NOMO-1 treated with dmso at 0.1 percent for 144 hours (cell line): ENCODE measurements at regions not wholly inside any gene's neighbourhood (a gene's known extent, or its start where the extent isn't known, plus 50 kb on each side); places are given as distances from the start of the nearest gene placed in this dataset.

Source experiments
- DNase-seq: peaks from one replicate; lab custom pipeline; 2025; ENCODE audit not compliant: unreplicated experiment; lab: John Stamatoyannopoulos, UW

DNA sequence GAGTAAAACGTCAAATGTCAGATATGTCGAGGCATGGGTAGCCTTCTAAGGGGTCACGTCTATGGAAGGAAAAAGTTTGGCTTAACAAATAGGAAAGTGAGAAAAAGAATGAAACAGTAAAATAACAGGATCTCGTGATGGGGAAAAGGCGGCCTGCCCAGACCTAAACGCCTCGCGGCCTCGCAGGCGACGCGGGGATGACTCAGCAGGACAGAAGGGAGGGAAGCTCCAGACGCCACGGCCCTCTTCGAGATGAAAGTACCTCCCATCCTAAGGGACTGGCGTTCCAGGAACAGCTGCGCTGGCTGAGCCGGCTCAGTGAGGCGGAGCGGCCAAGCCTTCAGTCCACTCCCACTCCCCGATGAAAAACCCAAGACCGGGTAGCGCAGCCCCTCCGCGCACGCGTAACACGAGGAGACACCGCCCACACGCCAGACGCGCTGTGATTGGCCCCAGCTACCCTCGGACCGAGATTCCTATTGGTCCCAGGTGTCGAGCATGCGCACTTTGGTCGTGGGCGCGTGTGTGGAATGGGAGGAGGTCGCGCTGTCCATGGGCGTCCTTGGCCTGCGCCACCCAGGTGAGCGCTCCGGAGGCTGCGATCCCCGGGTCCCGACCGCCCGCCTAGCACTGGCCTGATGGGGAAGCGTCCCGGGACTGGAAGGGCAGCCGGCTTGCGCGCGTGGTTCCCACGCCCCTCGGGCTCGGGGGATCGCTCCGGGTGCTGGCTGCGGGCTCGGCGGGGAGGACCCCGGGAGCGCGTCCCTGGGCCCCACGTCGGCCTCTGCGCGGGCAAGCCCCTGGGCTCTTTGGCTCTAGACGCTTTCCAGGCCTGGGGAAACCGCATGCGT is 588.5 kb downstream of the MTRR start:
- DNase-seq = no peak

DNA sequence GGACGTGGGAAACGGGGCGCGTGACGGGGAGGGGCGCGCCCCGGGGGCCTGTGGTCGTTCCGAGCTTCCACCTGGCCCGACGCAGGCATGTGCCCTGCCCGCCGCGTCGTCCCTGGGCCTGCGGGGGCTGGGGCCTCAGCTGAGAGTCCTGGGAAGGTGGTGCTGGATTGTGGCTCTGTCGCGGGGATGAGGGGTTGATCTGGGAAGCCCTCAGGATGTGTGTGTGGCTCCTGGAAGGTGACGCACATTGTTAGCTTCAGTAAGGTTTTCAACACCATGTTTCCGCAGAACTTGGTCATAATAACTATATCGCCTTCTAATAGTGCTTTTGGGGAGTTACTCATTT is 589.1 kb downstream of the MTRR start:
- DNase-seq = no peak

DNA sequence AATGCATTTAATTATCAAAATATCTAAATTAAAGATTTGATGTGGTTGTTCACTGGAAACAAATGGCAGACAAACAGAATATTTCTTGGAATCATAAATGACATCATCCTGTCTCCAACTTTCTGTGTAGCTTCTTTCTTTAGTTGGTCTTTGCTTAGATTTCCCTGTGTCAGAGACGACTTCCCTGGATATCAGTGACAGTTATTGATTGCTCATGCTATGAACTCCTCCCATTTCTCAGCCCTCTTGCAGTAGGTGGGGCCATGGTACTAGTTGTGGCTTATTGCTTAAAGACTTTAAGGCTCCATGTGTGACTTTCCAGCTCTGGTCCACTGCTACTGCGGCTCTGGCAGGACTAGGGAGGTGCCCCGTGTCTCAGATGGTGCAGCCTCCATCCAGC is 592.6 kb downstream of the MTRR start:
- DNase-seq = no peak

DNA sequence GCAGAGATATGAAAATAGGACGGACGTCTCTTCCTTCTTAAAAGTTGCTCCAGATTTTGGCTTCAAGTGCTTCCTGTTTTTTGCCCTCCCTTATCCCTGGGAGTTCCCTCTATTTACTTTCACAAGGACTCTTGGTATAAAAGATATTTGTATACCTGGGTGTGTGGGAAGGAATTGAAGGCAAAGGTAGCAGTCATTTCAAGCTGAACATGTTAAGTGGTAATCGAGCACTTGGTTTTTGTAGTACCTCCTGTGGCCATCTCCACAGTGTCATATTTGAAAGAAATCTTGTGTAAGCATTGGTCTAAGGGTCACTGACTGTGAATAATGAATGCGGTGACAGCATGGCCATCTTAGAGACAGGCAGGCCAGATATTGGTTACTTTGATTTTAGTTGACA is 593.6 kb downstream of the MTRR start:
- DNase-seq = no peak

DNA sequence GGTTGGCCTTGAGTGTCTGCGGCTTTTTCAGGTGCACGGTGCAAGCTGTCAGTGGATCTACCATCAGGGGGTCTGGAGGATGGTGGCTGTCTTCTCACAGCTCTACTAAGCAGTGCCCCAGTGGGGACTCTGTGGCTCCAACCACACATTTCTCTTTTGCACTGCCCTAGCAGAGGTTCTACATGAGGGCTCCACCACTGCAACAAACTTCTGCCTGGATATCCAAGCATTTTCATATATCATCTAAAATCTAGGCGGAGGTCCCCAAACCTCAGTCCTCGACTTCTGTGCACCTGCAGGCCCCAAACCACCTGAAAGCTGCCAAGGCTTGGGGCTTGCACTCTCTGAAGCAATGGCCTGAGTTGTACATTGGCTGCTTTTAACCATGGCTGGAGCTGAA is 601.5 kb downstream of the MTRR start:
- DNase-seq = no peak

DNA sequence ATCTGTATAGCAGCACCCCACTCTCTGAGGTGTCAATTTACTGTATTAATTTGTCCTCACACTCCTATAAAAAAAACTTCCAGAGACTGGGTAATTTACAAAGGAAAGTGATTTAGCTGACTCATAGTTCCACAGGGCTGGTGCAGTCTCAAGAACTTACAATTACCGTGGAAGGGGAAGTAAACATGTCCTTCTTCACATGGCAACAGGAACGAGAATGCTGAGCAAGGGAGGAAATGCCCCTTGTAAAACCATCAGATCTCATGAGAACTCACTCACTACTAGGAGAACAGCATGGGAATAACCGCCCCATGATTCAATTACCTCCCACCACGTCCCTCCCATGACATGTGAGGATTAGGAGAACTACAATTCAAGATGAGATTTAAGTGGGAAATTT is 602.6 kb downstream of the MTRR start:
- DNase-seq = no peak

DNA sequence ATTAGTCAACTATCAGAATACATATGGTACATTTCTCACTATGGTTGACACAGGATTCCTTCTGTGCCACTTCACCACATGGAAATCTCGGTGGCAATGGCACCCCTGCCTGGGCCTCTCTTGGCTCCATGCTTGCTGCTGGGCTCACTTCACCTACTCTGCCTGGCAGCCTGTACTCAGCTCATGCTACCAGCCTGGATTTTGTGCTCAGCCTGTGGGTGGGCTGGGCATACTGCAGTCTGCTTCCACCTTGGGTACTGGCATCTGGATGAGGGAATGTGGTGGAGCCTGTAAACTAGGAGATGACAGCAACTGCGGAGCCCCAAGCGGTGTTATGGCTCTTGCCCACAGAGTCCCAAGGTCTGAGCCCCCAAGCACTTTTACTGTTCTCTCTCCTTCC is 604.1 kb downstream of the MTRR start:
- no peak for DNase-seq

DNA sequence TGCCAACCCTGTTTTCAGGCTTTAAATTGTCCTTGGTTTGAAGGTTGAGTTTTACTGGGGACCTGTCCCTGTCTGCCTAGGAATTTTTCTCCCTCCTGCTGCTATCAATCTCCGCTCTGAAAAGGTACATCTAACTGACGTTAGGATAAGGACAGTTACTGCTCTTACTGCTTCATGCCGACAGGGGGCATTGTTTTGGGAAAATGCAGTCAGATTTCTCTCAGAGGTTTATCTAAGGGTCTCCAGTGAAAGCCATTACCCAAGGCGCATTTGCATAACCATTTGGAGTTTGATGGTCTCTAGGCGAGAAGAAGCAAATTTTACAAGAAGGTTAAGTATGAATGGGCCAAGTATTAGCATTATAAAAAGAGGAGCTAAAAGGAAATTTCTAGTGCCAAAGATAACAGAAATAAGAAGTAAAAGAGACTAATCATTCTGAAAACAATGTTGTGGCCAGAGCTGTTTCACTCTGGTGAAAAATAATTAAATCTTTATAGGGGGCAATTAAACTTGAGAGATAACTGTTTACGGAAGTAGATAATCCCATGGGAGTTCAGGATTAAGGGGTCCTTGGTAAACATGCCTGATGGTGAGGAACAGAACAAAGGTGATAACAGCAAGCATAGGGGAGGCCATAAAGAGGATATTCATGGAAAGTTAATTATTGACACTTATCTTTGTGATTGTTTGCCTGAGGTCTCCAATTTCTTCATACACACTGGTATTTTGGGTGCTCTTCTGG is 605.0 kb downstream of the MTRR start:
- no peak for DNase-seq

DNA sequence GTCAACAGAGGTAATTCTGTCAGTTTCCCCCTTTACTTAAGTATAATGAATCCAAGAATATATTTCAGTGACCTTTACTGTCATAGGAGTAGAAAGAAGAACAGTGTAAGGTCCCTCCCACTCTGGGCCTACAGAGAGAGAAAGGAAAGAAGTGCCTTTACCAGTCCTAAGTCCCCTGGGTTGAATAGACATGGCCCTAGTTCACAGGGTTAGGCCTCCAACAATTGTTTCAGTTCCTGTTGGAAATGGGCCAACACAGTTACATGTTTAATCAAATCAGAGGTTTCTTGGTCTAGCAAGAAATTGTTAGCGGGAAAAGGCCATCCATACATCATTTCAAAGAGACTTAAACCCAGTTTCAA is 605.6 kb downstream of the MTRR start:
- no peak for DNase-seq

DNA sequence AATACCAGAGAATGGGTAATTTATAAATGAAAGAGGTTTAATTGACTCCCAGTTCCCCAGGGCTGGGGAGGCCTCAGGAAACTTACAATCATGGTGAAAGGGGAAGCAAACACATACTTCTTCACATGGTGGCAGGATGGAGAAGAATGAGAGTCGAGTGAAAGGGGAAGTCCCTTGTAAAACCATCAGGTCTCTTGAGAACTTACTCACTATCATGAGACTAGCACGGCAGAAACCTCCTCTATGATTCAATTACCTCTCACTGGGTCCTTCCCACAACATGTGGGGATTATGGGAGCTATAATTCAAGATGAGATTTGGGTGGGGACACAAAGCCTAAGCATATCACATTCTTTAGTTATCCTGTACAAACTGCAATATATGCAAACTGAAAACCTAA is 609.4 kb downstream of the MTRR start:
- no peak for DNase-seq

DNA sequence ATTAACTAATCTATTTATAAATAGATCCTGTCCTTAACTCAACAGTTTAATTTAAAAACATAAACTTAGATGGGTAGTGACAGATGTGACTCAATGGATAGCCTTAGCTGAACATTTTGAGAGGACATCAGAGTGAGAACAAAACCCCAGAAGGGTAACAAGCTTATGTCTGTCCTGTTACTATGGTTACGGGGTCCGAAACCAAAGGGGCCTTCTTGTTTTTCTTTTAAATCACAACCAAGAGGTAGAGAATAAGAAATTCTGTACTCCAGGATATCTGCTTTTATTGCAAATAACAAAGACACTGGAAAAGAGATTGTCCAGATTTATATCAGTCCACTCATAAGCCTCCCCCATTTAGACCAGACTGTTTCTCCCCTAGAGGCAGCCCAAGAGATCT is 612.1 kb downstream of the MTRR start:
- no peak for DNase-seq

DNA sequence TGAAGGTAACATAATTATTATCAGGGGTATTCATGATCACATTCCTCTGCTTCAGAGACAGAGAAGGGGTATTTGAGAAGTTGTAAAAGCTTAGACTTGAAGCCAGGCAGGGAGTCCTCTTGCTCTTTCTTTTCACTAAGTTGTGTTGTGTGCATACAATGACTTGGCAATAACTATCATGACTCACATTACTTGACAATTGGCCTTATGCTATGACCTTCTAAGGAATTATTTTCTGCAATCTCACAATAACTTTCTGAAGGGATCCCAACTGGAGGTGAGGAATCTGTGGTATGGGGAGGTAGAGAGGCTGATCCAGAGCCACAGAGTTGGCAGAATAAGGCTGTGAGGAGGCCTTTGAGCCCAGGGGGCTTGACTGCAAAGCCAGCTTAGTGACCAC is 622.3 kb downstream of the MTRR start:
- DNase-seq = no peak

DNA sequence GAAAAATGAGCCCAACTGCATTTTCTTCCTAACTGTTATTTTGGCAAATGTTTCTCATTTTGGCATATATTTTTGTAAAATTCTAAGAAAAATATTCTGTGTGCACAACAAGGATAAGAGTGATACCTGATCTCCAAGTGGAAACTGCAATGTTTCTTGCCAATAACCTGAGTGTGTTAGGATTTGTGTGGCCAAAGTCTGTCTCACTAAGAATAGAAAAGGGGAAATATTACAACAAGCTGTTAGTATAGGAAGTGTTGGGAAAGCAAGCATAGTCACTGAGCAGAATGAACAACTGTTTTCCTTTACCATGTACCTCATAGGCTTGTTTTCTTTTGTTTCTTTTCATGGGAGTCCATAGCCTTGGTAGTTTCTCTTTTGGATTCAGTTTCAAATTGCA is 624.2 kb downstream of the MTRR start:
- DNase-seq = no peak

DNA sequence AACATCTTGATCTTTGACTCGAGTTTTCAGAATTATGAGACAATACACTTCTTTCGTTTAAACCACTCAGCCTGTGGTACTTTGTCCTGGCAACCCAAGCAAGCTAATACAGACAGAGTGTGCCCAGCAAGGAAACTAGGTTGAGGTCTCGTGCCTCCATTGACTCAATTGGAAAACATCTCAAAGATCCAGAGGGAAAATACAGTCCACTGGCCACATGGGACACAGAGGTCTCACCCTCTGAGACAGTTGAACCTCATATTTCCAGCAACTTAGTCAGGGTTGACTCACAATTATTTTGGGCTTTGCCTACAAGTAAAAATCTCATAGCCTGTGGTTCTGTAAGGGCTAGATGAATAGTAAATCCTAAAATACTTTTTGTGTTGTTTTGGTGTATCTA is 631.5 kb downstream of the MTRR start:
- DNase-seq = no peak

DNA sequence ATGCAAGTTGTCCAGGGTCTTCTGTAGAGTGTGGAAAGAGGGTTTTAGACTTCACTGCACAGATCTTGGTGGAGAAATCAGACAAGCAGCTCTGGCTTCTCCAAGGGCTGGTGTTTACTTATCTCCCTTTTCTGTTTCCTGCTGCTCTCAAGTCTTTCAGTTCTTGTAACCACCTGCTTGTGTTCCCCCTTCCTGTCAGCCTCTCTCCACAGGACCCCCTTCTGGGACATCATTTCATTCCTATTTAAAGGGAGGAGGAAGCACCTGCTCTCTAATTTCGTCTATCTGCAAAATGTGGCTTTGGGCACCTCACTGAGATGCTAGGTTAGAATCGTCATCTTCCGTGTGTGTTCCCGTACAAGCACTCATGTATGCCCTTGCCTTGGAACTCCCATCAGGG is 636.2 kb downstream of the MTRR start:
- no peak for DNase-seq

DNA sequence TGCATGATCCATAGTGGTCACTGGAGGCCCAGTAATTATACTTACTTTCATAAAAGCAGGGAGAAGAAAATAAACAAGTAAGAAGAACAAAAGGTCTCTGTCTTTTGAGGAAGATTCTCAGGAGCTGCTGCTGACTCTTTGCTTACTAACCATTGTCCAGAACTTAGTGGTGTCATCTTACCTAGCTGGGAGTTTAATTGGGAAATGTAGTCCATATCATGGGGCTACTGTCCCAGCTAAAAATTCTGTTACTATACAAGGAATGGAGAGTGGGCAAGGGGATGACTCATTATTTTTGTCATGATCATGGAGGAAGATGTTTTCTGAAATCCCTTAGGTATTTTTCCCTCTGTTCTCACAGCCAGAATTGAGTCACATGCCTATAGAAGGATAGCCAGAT is 639.3 kb downstream of the MTRR start:
- no peak for DNase-seq

DNA sequence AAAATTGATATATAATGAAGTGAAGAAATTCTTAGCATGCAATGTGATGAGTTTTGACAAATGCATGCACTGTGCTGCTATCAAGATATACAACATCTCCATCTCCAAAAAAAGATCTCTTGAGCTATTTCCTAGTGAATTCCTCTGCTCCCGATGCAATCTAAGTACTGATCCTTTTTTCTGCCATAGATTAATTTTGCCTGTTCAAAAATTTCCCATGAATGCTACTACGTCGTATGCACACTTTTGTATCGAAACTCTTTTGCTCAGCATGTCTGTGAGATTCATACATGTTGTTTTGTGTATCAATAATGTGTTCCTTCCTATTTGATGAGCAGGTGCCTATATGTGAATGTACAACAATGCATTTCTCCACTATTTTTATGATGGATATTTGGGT is 647.4 kb downstream of the MTRR start:
- no peak for DNase-seq

DNA sequence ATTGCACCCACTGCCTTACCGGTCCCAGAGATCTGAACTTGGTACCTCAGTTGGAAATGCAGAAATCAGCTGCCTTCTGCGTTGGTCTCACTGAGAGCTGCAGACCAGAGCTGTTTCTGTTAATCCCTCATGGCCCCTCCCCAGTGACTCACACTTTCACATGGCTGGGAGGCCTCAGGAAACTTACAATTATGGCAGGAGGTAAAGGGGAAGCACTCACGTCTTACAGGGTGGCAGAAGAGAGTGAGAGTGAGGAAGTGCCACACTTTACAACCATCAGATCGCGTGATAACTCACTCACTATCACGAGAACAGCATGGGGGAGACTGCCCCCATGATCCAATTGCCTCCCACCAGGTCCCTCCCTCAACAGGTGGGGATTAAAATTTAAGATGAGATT is 648.5 kb downstream of the MTRR start:
- DNase-seq = peak; percentile 56

DNA sequence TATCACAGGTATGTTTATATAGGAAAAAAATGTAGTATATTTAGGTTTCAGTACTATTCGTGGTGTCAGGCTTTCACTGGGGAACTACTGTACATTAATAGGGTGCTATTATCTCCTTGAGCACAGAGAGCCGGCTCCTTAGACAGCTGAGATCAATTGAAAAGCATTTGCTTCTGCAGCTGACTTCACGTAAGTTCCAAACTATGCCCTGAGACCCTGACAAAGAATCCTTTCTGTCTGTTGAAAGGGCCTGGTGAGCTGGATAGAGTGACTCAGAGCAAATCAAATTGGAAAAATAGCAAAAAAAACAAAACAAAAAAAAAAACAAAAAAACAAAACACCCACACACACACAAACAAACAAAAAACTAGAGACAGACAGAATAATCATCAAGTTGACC is 652.0 kb downstream of the MTRR start:
- no peak for DNase-seq

DNA sequence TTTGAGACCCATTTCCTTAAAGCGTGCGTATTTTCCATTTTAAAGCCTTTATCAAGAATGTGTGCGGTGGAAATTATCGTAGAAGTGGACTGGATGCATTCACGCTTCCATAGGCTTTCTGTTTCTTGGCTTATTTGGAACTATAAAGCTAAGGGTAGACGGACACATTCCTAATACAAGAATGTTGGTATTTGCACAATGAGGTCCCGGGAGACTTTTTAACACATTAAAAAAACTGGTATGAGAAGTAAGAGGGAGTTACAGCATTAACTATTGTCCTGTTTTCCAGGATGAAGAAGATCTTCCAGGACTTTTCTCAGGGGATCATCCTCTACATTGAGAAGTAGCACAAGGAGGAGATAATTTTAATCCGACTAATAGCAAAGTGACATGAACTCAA is 653.0 kb downstream of the MTRR start:
- DNase-seq = no peak

DNA sequence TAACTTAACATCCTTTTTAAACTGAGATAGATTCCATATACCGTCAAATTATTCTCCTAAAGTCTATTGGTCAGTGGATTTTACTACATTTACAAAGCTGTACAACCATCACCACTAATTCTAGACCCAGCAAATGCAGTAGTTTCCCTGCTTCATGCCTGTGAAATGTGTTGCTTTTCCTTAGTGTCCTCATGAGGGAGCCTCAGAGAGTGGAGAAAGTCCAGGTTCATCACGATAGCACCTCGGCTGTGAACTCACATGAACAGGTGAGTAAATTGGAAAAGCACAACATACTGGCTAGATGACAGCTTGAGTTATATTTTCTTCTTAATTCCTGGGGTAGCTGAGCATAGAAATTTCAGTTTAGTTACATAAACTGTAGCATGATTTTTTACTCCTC is 653.7 kb downstream of the MTRR start:
- no peak for DNase-seq

DNA sequence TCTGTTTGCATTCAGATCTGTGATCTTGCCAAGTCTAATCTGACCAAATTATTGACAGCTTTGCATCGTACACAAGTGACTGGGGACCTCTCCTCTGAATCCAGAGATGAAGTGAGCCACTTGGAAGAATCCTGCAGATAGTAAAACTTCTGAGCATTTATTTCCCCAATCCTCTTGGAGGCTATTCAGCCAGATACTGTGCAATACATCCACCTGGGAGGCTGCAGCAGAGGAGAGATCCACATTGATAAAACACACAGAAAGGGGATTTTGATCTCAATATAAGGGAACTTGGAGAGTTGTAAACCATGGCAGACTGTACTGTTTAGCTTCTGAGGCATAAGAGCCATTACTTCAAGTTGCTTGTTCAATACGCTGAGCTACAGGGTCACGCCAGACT is 654.6 kb downstream of the MTRR start:
- no peak for DNase-seq

DNA sequence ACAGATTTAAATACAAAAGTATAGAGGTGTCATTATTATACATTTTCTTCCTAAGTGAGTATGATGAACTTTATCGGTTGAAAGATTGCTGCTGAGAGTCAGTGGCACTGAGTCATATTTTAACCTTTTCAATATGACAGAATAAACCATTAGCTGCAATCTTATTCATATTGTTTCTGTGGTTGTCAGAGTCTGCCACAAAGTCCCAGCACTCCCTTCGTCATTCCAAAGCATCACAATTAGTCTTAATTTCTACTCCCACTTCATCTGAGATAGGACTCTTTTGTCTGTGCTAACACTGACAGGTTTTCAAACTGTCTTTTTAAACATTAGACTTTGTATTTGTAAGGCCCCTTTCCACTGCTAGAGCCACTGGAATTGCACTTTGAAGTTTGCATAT is 656.9 kb downstream of the MTRR start:
- no peak for DNase-seq
